B cell (primary cell): ENCODE measurements at regions not wholly inside any gene's neighbourhood (a gene's known extent, or its start where the extent isn't known, plus 50 kb on each side); places are given as distances from the start of the nearest gene placed in this dataset.

Experiments used
- ATAC-seq: fragments of 200-7000 bp; cut with Tn5 transposase; one replicate; pipeline ENCODE4 v1.10.0; 2021; ENCODE audit warnings: low read depth, mild to moderate bottlenecking, moderate number of reproducible peaks, moderate library complexity
- CTCF ChIA-PET: fragments of 350-600 bp; sonication (Branson Sonifier 250); formaldehyde crosslinking; loops from one replicate; lab custom pipeline; 2021; ENCODE audit warnings: antibody characterized with exemption, inconsistent platforms; lab: Charles Lee
- POLR2A ChIA-PET: fragments of 350-600 bp; sonication (Branson Sonifier 250); formaldehyde crosslinking; loops from one replicate; lab custom pipeline; 2021; ENCODE audit warnings: antibody characterized with exemption; lab: Charles Lee
- DNase-seq: peaks from one replicate; pipeline ENCODE4 v3.0.0; 2013
- H2AFZ ChIP-seq: 2 replicates; pipeline ENCODE4 v1.6.1; 2012; ENCODE audit warnings: mild to moderate bottlenecking, low read depth, low read length; ENCODE audit not compliant: insufficient read depth, poor library complexity, severe bottlenecking
- H3K27ac ChIP-seq, 2 donors: 1 replicate in 1 of 2; 2 replicates in 1 of 2; pipeline ENCODE4 v1.5.1; 2012 to 2013; ENCODE audit warnings: low read length in 2 of 2, mild to moderate bottlenecking in 2 of 2, moderate library complexity in 1 of 2
- H3K27me3 ChIP-seq, 4 experiments: fragments of 200-600 bp in 1 of 4; sonication (generic) in 1 of 4; replicated peaks in 1 of 4; 1 replicate in 2 of 4; 2 replicates in 2 of 4; pipeline versions ENCODE4 v1.6.1 to v1.7.0; 2013 to 2016; ENCODE audit warnings: low read length in 3 of 4, mild to moderate bottlenecking in 2 of 4, mixed read lengths in 1 of 4, moderate library complexity in 1 of 4; ENCODE audit not compliant: insufficient read depth in 4 of 4, control insufficient read depth in 3 of 4; ENCODE audit errors: control extremely low read depth in 1 of 4
- H3K36me3 ChIP-seq, 2 experiments: replicated peaks in 1 of 2; 1 replicate in 1 of 2; 2 replicates in 1 of 2; pipeline versions ENCODE4 v1.6.1 to v1.7.1; 2013; ENCODE audit warnings: low read length in 1 of 2; ENCODE audit not compliant: insufficient read depth in 2 of 2, control insufficient read depth in 1 of 2; ENCODE audit errors: control extremely low read depth in 1 of 2, extremely low read depth in 1 of 2
- H3K4me1 ChIP-seq, 2 donors: fragments of 200-600 bp in 1 of 2; sonication (generic) in 1 of 2; 1 replicate in 1 of 2; 2 replicates in 1 of 2; pipeline versions ENCODE4 v1.5.1 to v1.6.1; 2013 to 2017; ENCODE audit warnings: low read length in 2 of 2; ENCODE audit not compliant: control insufficient read depth in 2 of 2, insufficient read depth in 2 of 2
- H3K4me2 ChIP-seq: replicated peaks from 2 replicates; pipeline ENCODE3; 2012; ENCODE audit warnings: mild to moderate bottlenecking, low read depth, low read length; ENCODE audit not compliant: poor library complexity, severe bottlenecking
- H3K4me3 ChIP-seq, 5 experiments: fragments of 200-600 bp in 1 of 5; sonication (generic) in 1 of 5; 1 replicate in 3 of 5; 2 replicates in 2 of 5; pipeline versions ENCODE4 v1.5.1 to v1.7.0; 2011 to 2016; ENCODE audit warnings: low read length in 4 of 5, mild to moderate bottlenecking in 4 of 5, low read depth in 2 of 5, control low read depth in 1 of 5, moderate library complexity in 1 of 5; ENCODE audit not compliant: insufficient read depth in 1 of 5; ENCODE audit errors: control extremely low read depth in 1 of 5, extremely low read depth in 1 of 5
- H3K79me2 ChIP-seq: fragments of 200-600 bp; sonication (generic); one replicate; pipeline ENCODE4 v1.6.0; 2016; ENCODE audit warnings: low read length; ENCODE audit not compliant: control insufficient read depth, insufficient read depth
- H3K9ac ChIP-seq: fragments of 200-600 bp; sonication (generic); 2 replicates; pipeline ENCODE4 v1.6.1; 2017; ENCODE audit warnings: mild to moderate bottlenecking, low read length, moderate library complexity
- H3K9me3 ChIP-seq, 3 donors: one replicate each; pipeline versions ENCODE4 v1.6.1 to v1.7.1; 2013; ENCODE audit warnings: low read length in 2 of 3; ENCODE audit not compliant: control insufficient read depth in 2 of 3, insufficient read depth in 1 of 3; ENCODE audit errors: control extremely low read depth in 1 of 3
- H4K20me1 ChIP-seq: 2 replicates; pipeline ENCODE4 v1.6.0; 2012; ENCODE audit warnings: mild to moderate bottlenecking, low read length; ENCODE audit not compliant: insufficient read depth, control insufficient read depth, poor library complexity, severe bottlenecking
- H3K27ac Mint-ChIP-seq: one replicate; pipeline ENCODE4 v1.8.0; 2021; ENCODE audit warnings: mixed read lengths
- H3K27me3 Mint-ChIP-seq: one replicate; pipeline ENCODE4 v1.8.0; 2021; ENCODE audit warnings: mixed read lengths
- H3K4me1 Mint-ChIP-seq: one replicate; pipeline ENCODE4 v1.8.0; 2021; ENCODE audit warnings: mixed read lengths
- H3K4me3 Mint-ChIP-seq: one replicate; pipeline ENCODE4 v1.8.0; 2021; ENCODE audit warnings: mixed read lengths
- H3K9me3 Mint-ChIP-seq: one replicate; pipeline ENCODE4 v1.8.0; 2022; ENCODE audit warnings: mixed read lengths; ENCODE audit not compliant: insufficient read depth
- CTCF ChIP-seq: fragments of 200-600 bp; IDR thresholded peaks from one replicate; pipeline ENCODE4 v1.8.0; 2022; ENCODE audit warnings: antibody characterized with exemption, mild to moderate bottlenecking
- EZH2 ChIP-seq: IDR thresholded peaks from 2 replicates; pipeline ENCODE4 v1.6.1; 2012; ENCODE audit warnings: borderline replicate concordance, low read depth, mild to moderate bottlenecking, moderate library complexity, low read length; ENCODE audit not compliant: insufficient read depth, poor library complexity, severe bottlenecking
- WGBS: methylation state at CpG from one replicate; pipeline ENCODE4 v1.1.5; 2013; ENCODE audit warnings: missing lambda C conversion rate; ENCODE audit not compliant: insufficient coverage; 5-methylcytosine and 5-hydroxymethylcytosine counted together
- intact Hi-C: fragments of 100-400 bp; cut with micrococcal nuclease; formaldehyde crosslinking; loops from one replicate; pipeline ENCODE4 v1.10.0; 2022

GRCh38 chr15:81896356-81896755, 149.5 kb downstream of the MEX3B start:
- H3K4me2 ChIP-seq = no peak overlapping the region
- H3K9ac ChIP-seq = no peak overlapping the region
- H3K36me3 ChIP-seq = no peaks in the 10 kb centered on the region
- no peak overlapping the region for H3K4me3 Mint-ChIP-seq
- intact Hi-C loops = no loop called here
- H3K27ac Mint-ChIP-seq = no peak overlapping the region
- H3K27me3 Mint-ChIP-seq = no peaks in the 10 kb centered on the region
- H2AFZ ChIP-seq = no peak overlapping the region
- 93% methylated on average over 3 of the region's 3 CpGs for WGBS
- ATAC-seq = no peak
- no peaks in the 10 kb centered on the region for H3K9me3 ChIP-seq
- no peaks in the 10 kb centered on the region for H3K4me1 ChIP-seq
- DNase-seq = no peak
- ChIA-PET POLR2A (no interaction called here), CTCF (no interaction called here)
- H3K4me3 ChIP-seq = no peak overlapping the region
- H3K79me2 ChIP-seq = no peaks in the 10 kb centered on the region
- H3K4me1 Mint-ChIP-seq = no peaks in the 10 kb centered on the region
- no peaks in the 10 kb centered on the region for H4K20me1 ChIP-seq
- no peak overlapping the region for H3K27ac ChIP-seq
- no peaks in the 10 kb centered on the region for H3K27me3 ChIP-seq
- H3K9me3 Mint-ChIP-seq = no peaks in the 10 kb centered on the region
- TF ChIP-seq EZH2 (no peak), CTCF (no peak)

- TF ChIP-seq CTCF = no peak
- TF ChIP-seq EZH2 = no peak
- CTCF ChIA-PET = no interaction called here
These were observed 150.1 kb downstream of the MEX3B start for GRCh38 chr15:81895723-81896122.

More at GRCh38 chr15:81895723-81896122, 150.1 kb downstream of the MEX3B start:
- no peaks in the 10 kb centered on the region for H3K4me1 ChIP-seq
- no peaks in the 10 kb centered on the region for H3K36me3 ChIP-seq
- H3K4me2 ChIP-seq = no peak overlapping the region
- Mint-ChIP-seq H3K9me3 (no peaks in the 10 kb centered on the region), H3K4me3 (no peak overlapping the region), H3K27ac (no peak overlapping the region), H3K4me1 (no peaks in the 10 kb centered on the region), H3K27me3 (peaks cover 2% of the 10 kb centered on the region)
- no peak for ATAC-seq
- H4K20me1 ChIP-seq = no peaks in the 10 kb centered on the region
- H3K9ac ChIP-seq = no peak overlapping the region
- DNase-seq = no peak
- WGBS = no CpG with 5 or more reads among the region's 2 CpGs
- no peak overlapping the region for H3K27ac ChIP-seq
- H3K9me3 ChIP-seq = no peaks in the 10 kb centered on the region
- H3K4me3 ChIP-seq = no peak overlapping the region
- no peak overlapping the region for H2AFZ ChIP-seq
- no peaks in the 10 kb centered on the region for H3K27me3 ChIP-seq
- H3K79me2 ChIP-seq = no peaks in the 10 kb centered on the region
- POLR2A ChIA-PET = no interaction called here
- intact Hi-C loops = no loop called here
